SK-N-SH (cell line): ENCODE measurements at regions not wholly inside any gene's neighbourhood (a gene's known extent, or its start where the extent isn't known, plus 50 kb on each side); places are given as distances from the start of the nearest gene placed in this dataset.

Source experiments
- CHD2 ChIP-seq: fragments of 150-350 bp; IDR thresholded peaks from 2 replicates; pipeline ENCODE4 v1.6.1; 2018; ENCODE audit warnings: low read length; ENCODE audit not compliant: partially characterized antibody
- EP300 ChIP-seq, 2 experiments: IDR thresholded peaks; 2 replicates each; pipeline versions ENCODE4 v1.4.0 to v1.6.1; 2012; ENCODE audit warnings: borderline replicate concordance in 1 of 2, low read depth in 1 of 2, low read length in 1 of 2
- GATA2 ChIP-seq: sonication (generic); formaldehyde crosslinking; IDR thresholded peaks from 2 replicates; pipeline ENCODE4 v1.5.0; 2020; ENCODE audit warnings: mild to moderate bottlenecking, missing genetic modification reagents
- NFIC ChIP-seq: IDR thresholded peaks from 2 replicates; pipeline ENCODE4 v1.4.0; 2012; ENCODE audit warnings: borderline replicate concordance
- POLR2AphosphoS5 ChIP-seq: IDR thresholded peaks from 2 replicates; pipeline ENCODE4 v1.6.1; 2012; ENCODE audit warnings: low read depth, low read length
- YY1 ChIP-seq: IDR thresholded peaks from 2 replicates; pipeline ENCODE4 v1.4.0; 2012; ENCODE audit warnings: low read depth, mild to moderate bottlenecking
- TF ChIP-seq, protein P1 (sequence below): fragments of 200-600 bp; sonication (generic); IDR thresholded peaks from 2 replicates; pipeline ENCODE4 v1.6.1; 2017; ENCODE audit warnings: antibody characterized with exemption, mild to moderate bottlenecking, moderate library complexity

DNA sequence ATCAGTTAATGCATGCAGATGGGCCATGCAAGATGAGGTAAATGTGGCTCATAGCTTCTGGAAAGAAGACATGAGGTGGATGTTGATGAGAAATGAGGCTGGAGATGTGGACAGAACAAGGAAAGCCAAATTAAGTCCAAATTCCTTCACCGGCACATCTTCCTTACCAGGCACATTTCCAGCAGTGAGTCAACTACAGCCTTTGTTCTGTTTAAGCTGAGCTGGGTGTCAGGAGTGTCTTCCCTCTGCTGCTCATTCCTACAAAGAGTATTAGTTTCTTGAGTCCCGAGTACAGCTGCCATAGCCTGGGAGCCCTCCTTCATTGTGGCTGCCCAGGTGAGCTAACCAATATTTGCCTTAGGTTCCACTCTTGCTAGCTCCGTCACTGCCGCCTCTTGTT lies 945.0 kb downstream of the SLC4A3 start:
- TF ChIP-seq, protein P1, sequence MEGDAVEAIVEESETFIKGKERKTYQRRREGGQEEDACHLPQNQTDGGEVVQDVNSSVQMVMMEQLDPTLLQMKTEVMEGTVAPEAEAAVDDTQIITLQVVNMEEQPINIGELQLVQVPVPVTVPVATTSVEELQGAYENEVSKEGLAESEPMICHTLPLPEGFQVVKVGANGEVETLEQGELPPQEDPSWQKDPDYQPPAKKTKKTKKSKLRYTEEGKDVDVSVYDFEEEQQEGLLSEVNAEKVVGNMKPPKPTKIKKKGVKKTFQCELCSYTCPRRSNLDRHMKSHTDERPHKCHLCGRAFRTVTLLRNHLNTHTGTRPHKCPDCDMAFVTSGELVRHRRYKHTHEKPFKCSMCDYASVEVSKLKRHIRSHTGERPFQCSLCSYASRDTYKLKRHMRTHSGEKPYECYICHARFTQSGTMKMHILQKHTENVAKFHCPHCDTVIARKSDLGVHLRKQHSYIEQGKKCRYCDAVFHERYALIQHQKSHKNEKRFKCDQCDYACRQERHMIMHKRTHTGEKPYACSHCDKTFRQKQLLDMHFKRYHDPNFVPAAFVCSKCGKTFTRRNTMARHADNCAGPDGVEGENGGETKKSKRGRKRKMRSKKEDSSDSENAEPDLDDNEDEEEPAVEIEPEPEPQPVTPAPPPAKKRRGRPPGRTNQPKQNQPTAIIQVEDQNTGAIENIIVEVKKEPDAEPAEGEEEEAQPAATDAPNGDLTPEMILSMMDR: no peak
- TF ChIP-seq YY1 (no peak), EP300 (IDR thresholded peaks at IDR 0.05; ENCODE audit: borderline replicate concordance in 1 of 2, low read depth in 1 of 2, low read length in 1 of 2) (no peak), NFIC (no peak), POLR2AphosphoS5 (no peak), GATA2 (CRISPR knock-in tag) (no peak), CHD2 (no peak)
